ENCODE measurements at regions not wholly inside any gene's neighbourhood (a gene's known extent, or its start where the extent isn't known, plus 50 kb on each side); places are given as distances from the start of the nearest gene placed in this dataset.

- no peaks in the 10 kb centered on the region for H3K79me2 ChIP-seq (ENCODE audit: control insufficient read depth, insufficient read depth, low read length)
- no peak overlapping the region for H3K9ac ChIP-seq (ENCODE audit: insufficient read depth in 1 of 2, low read depth in 2 of 2, low read length in 2 of 2)
- H3K9me3 ChIP-seq (replicated peaks; ENCODE audit: control insufficient read depth, insufficient read depth, low read depth, low read length): 0 out of 2 replicates have a peak, but pooled peaks cover 2% of the 10 kb centered on the region
- no peaks in the 10 kb centered on the region for H3K9me1 ChIP-seq (ENCODE audit: control insufficient read depth, insufficient read depth, low read length)
- ATAC-seq (no peak), DNase-seq (ENCODE audit: extremely low read depth in 1 of 4, low spot score in 3 of 4) (no peak), FAIRE-seq (no peak)
- H3K4me1 ChIP-seq (replicated peaks in 1 of 2; ENCODE audit: control insufficient read depth in 2 of 2, insufficient read depth in 2 of 2, low read length in 2 of 2): no peaks in the 10 kb centered on the region
- BruUV-seq (replicated peaks): no TSS peak
- ChIA-PET POLR2A (no interaction called here), CTCF (ENCODE audit: low intra/inter-chr PET ratio) (no interaction called here)
- no peaks in the 10 kb centered on the region for H4K20me1 ChIP-seq (replicated peaks; ENCODE audit: control insufficient read depth, insufficient read depth, low read length)
- no peak overlapping the region for H3K4me3 ChIP-seq
- H3K27ac ChIP-seq (ENCODE audit: extremely low read depth, low read depth, low read length): no peak overlapping the region
- H2AFZ ChIP-seq (ENCODE audit: low read depth, low read length): no peak overlapping the region
- intact Hi-C loops (cut with micrococcal nuclease): no loop called here
- no peak overlapping the region for H3K4me2 ChIP-seq (ENCODE audit: insufficient read depth, low read length)
- WGBS (ENCODE audit: insufficient coverage, low coverage, missing lambda C conversion rate): 0% methylated on average over 2 of the region's 2 CpGs
- peaks cover 0 to under 1% of the 10 kb centered on the region in 2 experiments; a peak in 2 of 5 replicates for H3K27me3 ChIP-seq (ENCODE audit: control insufficient read depth in 2 of 2, insufficient read depth in 2 of 2, low read length in 2 of 2)
- H3K36me3 ChIP-seq (ENCODE audit: control insufficient read depth, insufficient read depth, low read length): no peaks in the 10 kb centered on the region
- in situ Hi-C loops (cut with MboI): no loop called here
- TF ChIP-seq KLF13 (tag; IDR thresholded peaks at IDR 0.05; ENCODE audit: borderline replicate concordance, low read depth) (no peak), ZNF318 (IDR thresholded peaks at IDR 0.05; ENCODE audit: borderline replicate concordance in 1 of 2, low read depth in 1 of 2) (no peak), L3MBTL2 (IDR thresholded peaks at IDR 0.05) (no peak), ZBTB12 (CRISPR knock-in tag; IDR thresholded peaks at IDR 0.05) (no peak), CBFB (CRISPR knock-in tag; IDR thresholded peaks at IDR 0.05) (no peak), ZBED1 (IDR thresholded peaks at IDR 0.05) (no peak), ZBTB5 (IDR thresholded peaks at IDR 0.05) (no peak)
Measured at GRCh38 chr2:12804091-12804856, 87.5 kb downstream of the TRIB2 start.
